ENCODE measurements at regions not wholly inside any gene's neighbourhood (a gene's known extent, or its start where the extent isn't known, plus 50 kb on each side); places are given as distances from the start of the nearest gene placed in this dataset.

DNA sequence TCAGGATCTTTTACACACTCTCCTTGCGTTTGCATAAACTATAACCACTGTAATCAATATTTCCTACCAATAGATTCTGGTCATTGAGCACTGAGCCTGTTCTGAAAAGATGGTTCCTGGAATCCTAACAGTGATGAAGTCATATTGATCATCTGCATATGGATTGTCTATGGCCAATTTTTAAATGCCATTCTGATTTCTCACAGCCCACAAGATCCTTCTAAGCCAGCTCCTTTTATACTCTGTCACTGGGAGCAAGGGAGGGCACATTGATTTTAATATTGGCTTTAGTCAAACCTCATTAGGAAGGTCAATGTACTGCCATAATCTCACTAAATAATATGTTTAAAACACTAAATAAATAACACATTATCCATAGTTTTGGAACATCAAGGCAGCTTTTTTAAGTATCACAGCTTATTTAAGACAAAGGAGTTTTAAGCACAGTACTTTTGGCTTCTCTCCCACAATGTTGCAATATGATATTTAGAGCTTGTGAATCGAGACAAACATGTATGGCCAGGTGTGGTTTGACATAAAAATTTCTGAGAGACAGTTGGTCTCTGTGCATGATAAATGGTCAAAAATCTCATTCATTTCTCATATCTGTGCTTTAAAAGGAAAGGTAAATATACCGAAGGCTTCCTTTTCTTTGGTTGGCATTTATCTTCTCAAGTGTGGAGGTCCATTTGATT lies 267.3 kb downstream of the MTX2 start:
- Mint-ChIP-seq H3K27ac (ENCODE audit: unreplicated experiment) (no peak overlapping the region), H3K4me1 (ENCODE audit: low read depth, unreplicated experiment) (no peaks in the 10 kb centered on the region), H3K4me3 (ENCODE audit: unreplicated experiment) (no peak overlapping the region), H3K9me3 (ENCODE audit: unreplicated experiment) (no peaks in the 10 kb centered on the region), H3K36me3 (ENCODE audit: insufficient read depth, unreplicated experiment) (no peaks in the 10 kb centered on the region), H3K27me3 (ENCODE audit: insufficient read depth, unreplicated experiment) (peaks cover 13% of the 10 kb centered on the region)
- Histone ChIP-seq H3K36me3 (ENCODE audit: control insufficient read depth, insufficient read depth, low read length) (no peaks in the 10 kb centered on the region), H3K9me3 (no peaks in the 10 kb centered on the region), H3K27me3 (replicated peaks; ENCODE audit: control insufficient read depth, insufficient read depth, low read length) (no peaks in the 10 kb centered on the region; the same call in 1 of the 2 replicates), H3K4me1 (no peaks in the 10 kb centered on the region), H3K4me3 (ENCODE audit: low read depth, low read length) (no peak overlapping the region)
- no TSS peak for BruUV-seq (replicated peaks)
- ChIA-PET POLR2A (no interaction called here), CTCF (no interaction called here)
- DNase-seq = no peak
- intact Hi-C loops (cut with micrococcal nuclease; ENCODE audit: unreplicated experiment) = no loop called here
- TF ChIP-seq CTCF (IDR thresholded peaks at IDR 0.05; ENCODE audit: insufficient read depth in 1 of 2, low read depth in 1 of 2, low read length in 1 of 2, severe bottlenecking in 1 of 2, unreplicated experiment in 1 of 2) = no peak

DNA sequence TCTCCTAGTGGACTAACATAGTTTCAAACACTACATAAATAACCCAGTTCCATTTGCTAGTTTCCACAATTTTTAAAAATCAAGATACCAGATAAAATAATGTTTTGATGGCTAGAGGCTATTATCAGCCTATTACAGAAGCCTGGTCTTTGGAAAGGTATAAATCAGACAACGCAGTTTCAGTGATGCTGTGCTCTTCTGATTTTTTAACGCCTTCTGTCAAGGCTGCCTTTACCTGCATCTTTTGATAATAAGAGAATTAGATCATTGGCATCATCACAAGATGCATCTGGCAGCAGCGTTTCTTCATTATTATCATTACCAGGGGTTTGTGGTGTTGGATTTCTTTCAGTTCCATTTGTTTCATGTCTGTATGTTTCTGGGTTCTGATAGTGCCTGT lies 268.7 kb downstream of the MTX2 start:
- Mint-ChIP-seq H3K4me3 (ENCODE audit: unreplicated experiment) (no peak overlapping the region), H3K4me1 (ENCODE audit: low read depth, unreplicated experiment) (no peaks in the 10 kb centered on the region), H3K27me3 (ENCODE audit: insufficient read depth, unreplicated experiment) (peaks cover 13% of the 10 kb centered on the region), H3K9me3 (ENCODE audit: unreplicated experiment) (no peaks in the 10 kb centered on the region), H3K27ac (ENCODE audit: unreplicated experiment) (no peak overlapping the region), H3K36me3 (ENCODE audit: insufficient read depth, unreplicated experiment) (no peaks in the 10 kb centered on the region)
- Histone ChIP-seq H3K9me3 (no peaks in the 10 kb centered on the region), H3K36me3 (ENCODE audit: control insufficient read depth, insufficient read depth, low read length) (no peaks in the 10 kb centered on the region), H3K4me1 (no peaks in the 10 kb centered on the region), H3K27me3 (replicated peaks; ENCODE audit: control insufficient read depth, insufficient read depth, low read length) (no peaks in the 10 kb centered on the region; the same call in 1 of the 2 replicates), H3K4me3 (ENCODE audit: low read depth, low read length) (no peak overlapping the region)
- no peak for DNase-seq
- POLR2A ChIA-PET = interaction anchor here (0.6 kb wide), 1 partner anchor 21 kb away, joined by 10 read pairs; no protein-coding TSS in a partner anchor
- BruUV-seq (replicated peaks) = no TSS peak
- intact Hi-C loops (cut with micrococcal nuclease; ENCODE audit: unreplicated experiment) = no loop called here
- CTCF ChIA-PET = no interaction called here
- TF ChIP-seq CTCF (IDR thresholded peaks at IDR 0.05; ENCODE audit: insufficient read depth in 1 of 2, low read depth in 1 of 2, low read length in 1 of 2, severe bottlenecking in 1 of 2, unreplicated experiment in 1 of 2) = no peak

- no peak for DNase-seq
- no peaks in the 10 kb centered on the region for H3K27me3 ChIP-seq (replicated peaks; ENCODE audit: control insufficient read depth, insufficient read depth, low read length)
- H3K4me3 Mint-ChIP-seq (ENCODE audit: unreplicated experiment) = no peak overlapping the region
- no peak overlapping the region for H3K27ac Mint-ChIP-seq (ENCODE audit: unreplicated experiment)
- intact Hi-C loops (cut with micrococcal nuclease; ENCODE audit: unreplicated experiment) = no loop called here
- H3K4me1 Mint-ChIP-seq (ENCODE audit: low read depth, unreplicated experiment) = no peaks in the 10 kb centered on the region
- H3K4me3 ChIP-seq (ENCODE audit: low read depth, low read length) = no peak overlapping the region
- H3K27me3 Mint-ChIP-seq (ENCODE audit: insufficient read depth, unreplicated experiment) = peaks cover 7% of the 10 kb centered on the region
- no peaks in the 10 kb centered on the region for H3K9me3 Mint-ChIP-seq (ENCODE audit: unreplicated experiment)
- no peak for TF ChIP-seq CTCF (IDR thresholded peaks at IDR 0.05; ENCODE audit: insufficient read depth in 1 of 2, low read depth in 1 of 2, low read length in 1 of 2, severe bottlenecking in 1 of 2, unreplicated experiment in 1 of 2)
- H3K36me3 ChIP-seq (ENCODE audit: control insufficient read depth, insufficient read depth, low read length) = no peaks in the 10 kb centered on the region
- BruUV-seq (replicated peaks) = no TSS peak
- ChIA-PET POLR2A (no interaction called here), CTCF (no interaction called here)
- H3K36me3 Mint-ChIP-seq (ENCODE audit: insufficient read depth, unreplicated experiment) = no peaks in the 10 kb centered on the region
- no peaks in the 10 kb centered on the region for H3K4me1 ChIP-seq
- no peaks in the 10 kb centered on the region for H3K9me3 ChIP-seq
Observed at GRCh38 chr2:176540995-176541394, 271.8 kb downstream of the MTX2 start.

Measured in Caco-2 (cell line).